ENCODE measurements at regions not wholly inside any gene's neighbourhood (a gene's known extent, or its start where the extent isn't known, plus 50 kb on each side); places are given as distances from the start of the nearest gene placed in this dataset.

GRCh38 chr10:59073456-59074053 is 102.9 kb upstream of the PHYHIPL start:
- Histone ChIP-seq H3K36me3 (replicated peaks in 1 of 2; ENCODE audit: control insufficient read depth in 2 of 2, insufficient read depth in 2 of 2, low read length in 2 of 2) (no peaks in the 10 kb centered on the region), H2BK5ac (ENCODE audit: low read length) (no peak overlapping the region)
- WGBS, 2 donors (ENCODE audit: extremely low coverage in 2 of 2, insufficient read length in 2 of 2, insufficient replicate concordance in 1 of 2), result no CpG with 5 or more reads among the region's 1 CpG

GRCh38 chr10:59075576-59075975 is 100.9 kb upstream of the PHYHIPL start:
- Histone ChIP-seq H2BK120ac (ENCODE audit: low read depth, low read length) (no peak overlapping the region), H3K4me3 (ENCODE audit: low read length in 2 of 2) (no peak overlapping the region), H2BK5ac (ENCODE audit: low read length) (no peak overlapping the region), H3K4me1 (ENCODE audit: control insufficient read depth in 2 of 2, insufficient read depth in 1 of 2, low read depth in 1 of 2, low read length in 2 of 2) (peaks cover 0 to 3% of the 10 kb centered on the region in 2 donors), H4K91ac (ENCODE audit: low read depth, low read length, poor library complexity) (no peak overlapping the region), H3K27ac (replicated peaks; ENCODE audit: low read length) (no peak overlapping the region), H4K8ac (ENCODE audit: low read depth, low read length) (no peak overlapping the region), H3K4me2 (ENCODE audit: insufficient read depth, low read length, poor library complexity, severe bottlenecking) (no peak overlapping the region), H3K18ac (ENCODE audit: low read length) (no peak overlapping the region), H3K36me3 (replicated peaks in 1 of 2; ENCODE audit: control insufficient read depth in 2 of 2, insufficient read depth in 2 of 2, low read length in 2 of 2) (no peaks in the 10 kb centered on the region), H3K79me1 (ENCODE audit: low read depth, low read length) (no peaks in the 10 kb centered on the region), H2BK12ac (ENCODE audit: low read length) (no peak overlapping the region), H3K9ac (ENCODE audit: low read depth, low read length, poor library complexity) (no peak overlapping the region), H3K23ac (ENCODE audit: low read depth, low read length, poor library complexity) (no peak overlapping the region), H2BK15ac (ENCODE audit: low read length) (no peak overlapping the region), H3K9me3 (replicated peaks in 1 of 2; ENCODE audit: control insufficient read depth in 2 of 2, insufficient read depth in 1 of 2, low read depth in 1 of 2, low read length in 2 of 2) (no peaks in the 10 kb centered on the region), H3K4ac (ENCODE audit: low read length) (no peak overlapping the region), H3K14ac (ENCODE audit: low read length) (no peak overlapping the region), H2AK5ac (ENCODE audit: low read depth, low read length) (no peak overlapping the region), H3K27me3 (ENCODE audit: control insufficient read depth in 3 of 3, insufficient read depth in 3 of 3, low read depth in 1 of 3, low read length in 3 of 3) (no peaks in the 10 kb centered on the region), H2AFZ (ENCODE audit: low read length) (no peak overlapping the region)
- DNase-seq (ENCODE audit: low spot score), result no peak
- no CpG with 5 or more reads among the region's 1 CpG for WGBS, 2 donors (ENCODE audit: extremely low coverage in 2 of 2, insufficient read length in 2 of 2, insufficient replicate concordance in 1 of 2)

More at GRCh38 chr10:59073456-59074053, 102.9 kb upstream of the PHYHIPL start:
- no peak overlapping the region for H2BK12ac ChIP-seq (ENCODE audit: low read length)
- H2BK15ac ChIP-seq (ENCODE audit: low read length), result no peak overlapping the region
- no peak overlapping the region for H3K23ac ChIP-seq (ENCODE audit: low read depth, low read length, poor library complexity)
- no peaks in the 10 kb centered on the region for H3K79me1 ChIP-seq (ENCODE audit: low read depth, low read length)
- H3K4me1 ChIP-seq (ENCODE audit: control insufficient read depth in 2 of 2, insufficient read depth in 1 of 2, low read depth in 1 of 2, low read length in 2 of 2), result peaks cover 0 to 3% of the 10 kb centered on the region in 2 donors
- no peak overlapping the region for H4K91ac ChIP-seq (ENCODE audit: low read depth, low read length, poor library complexity)
- no peaks in the 10 kb centered on the region for H3K9me3 ChIP-seq (replicated peaks in 1 of 2; ENCODE audit: control insufficient read depth in 2 of 2, insufficient read depth in 1 of 2, low read depth in 1 of 2, low read length in 2 of 2)
- no peak overlapping the region for H3K9ac ChIP-seq (ENCODE audit: low read depth, low read length, poor library complexity)
- no peak overlapping the region for H2AFZ ChIP-seq (ENCODE audit: low read length)
- no peaks in the 10 kb centered on the region for H3K27me3 ChIP-seq (ENCODE audit: control insufficient read depth in 3 of 3, insufficient read depth in 3 of 3, low read depth in 1 of 3, low read length in 3 of 3)
- no peak overlapping the region for H3K18ac ChIP-seq (ENCODE audit: low read length)
- no peak overlapping the region for H2AK5ac ChIP-seq (ENCODE audit: low read depth, low read length)
- H3K4me3 ChIP-seq (ENCODE audit: low read length in 2 of 2), result no peak overlapping the region
- no peak overlapping the region for H3K14ac ChIP-seq (ENCODE audit: low read length)
- no peak overlapping the region for H4K8ac ChIP-seq (ENCODE audit: low read depth, low read length)
- no peak overlapping the region for H3K27ac ChIP-seq (replicated peaks; ENCODE audit: low read length)
- H2BK120ac ChIP-seq (ENCODE audit: low read depth, low read length), result no peak overlapping the region
- H3K4me2 ChIP-seq (ENCODE audit: insufficient read depth, low read length, poor library complexity, severe bottlenecking), result no peak overlapping the region
- DNase-seq (ENCODE audit: low spot score), result no peak
- H3K4ac ChIP-seq (ENCODE audit: low read length), result no peak overlapping the region

- Histone ChIP-seq H2AFZ (ENCODE audit: low read length) (no peak overlapping the region), H3K18ac (ENCODE audit: low read length) (no peak overlapping the region), H3K27me3 (ENCODE audit: control insufficient read depth in 3 of 3, insufficient read depth in 3 of 3, low read depth in 1 of 3, low read length in 3 of 3) (no peaks in the 10 kb centered on the region), H4K91ac (ENCODE audit: low read depth, low read length, poor library complexity) (no peak overlapping the region), H3K4ac (ENCODE audit: low read length) (no peak overlapping the region), H2BK15ac (ENCODE audit: low read length) (no peak overlapping the region), H2BK120ac (ENCODE audit: low read depth, low read length) (no peak overlapping the region), H2AK5ac (ENCODE audit: low read depth, low read length) (no peak overlapping the region), H3K27ac (replicated peaks; ENCODE audit: low read length) (no peak overlapping the region), H3K36me3 (replicated peaks in 1 of 2; ENCODE audit: control insufficient read depth in 2 of 2, insufficient read depth in 2 of 2, low read length in 2 of 2) (no peaks in the 10 kb centered on the region), H3K4me3 (ENCODE audit: low read length in 2 of 2) (no peak overlapping the region), H3K4me1 (ENCODE audit: control insufficient read depth in 2 of 2, insufficient read depth in 1 of 2, low read depth in 1 of 2, low read length in 2 of 2) (peaks cover 0 to 3% of the 10 kb centered on the region in 2 donors), H3K9me3 (replicated peaks in 1 of 2; ENCODE audit: control insufficient read depth in 2 of 2, insufficient read depth in 1 of 2, low read depth in 1 of 2, low read length in 2 of 2) (no peaks in the 10 kb centered on the region), H4K8ac (ENCODE audit: low read depth, low read length) (no peak overlapping the region), H3K14ac (ENCODE audit: low read length) (no peak overlapping the region), H2BK12ac (ENCODE audit: low read length) (no peak overlapping the region), H3K23ac (ENCODE audit: low read depth, low read length, poor library complexity) (no peak overlapping the region), H3K9ac (ENCODE audit: low read depth, low read length, poor library complexity) (no peak overlapping the region), H2BK5ac (ENCODE audit: low read length) (no peak overlapping the region), H3K4me2 (ENCODE audit: insufficient read depth, low read length, poor library complexity, severe bottlenecking) (no peak overlapping the region), H3K79me1 (ENCODE audit: low read depth, low read length) (no peaks in the 10 kb centered on the region)
- DNase-seq (ENCODE audit: low spot score), result no peak
- WGBS, 2 donors (ENCODE audit: extremely low coverage in 2 of 2, insufficient read length in 2 of 2, insufficient replicate concordance in 1 of 2), result no CpG with 5 or more reads among the region's 2 CpGs
Observed at GRCh38 chr10:59077855-59078254, 98.6 kb upstream of the PHYHIPL start.

- Histone ChIP-seq H3K4ac (ENCODE audit: low read length) (no peak overlapping the region), H2BK5ac (ENCODE audit: low read length) (no peak overlapping the region), H2BK15ac (ENCODE audit: low read length) (no peak overlapping the region), H3K27ac (replicated peaks; ENCODE audit: low read length) (peak overlapping the region; percentile 46), H3K9ac (ENCODE audit: low read depth, low read length, poor library complexity) (no peak overlapping the region), H2BK120ac (ENCODE audit: low read depth, low read length) (no peak overlapping the region), H3K79me1 (ENCODE audit: low read depth, low read length) (no peaks in the 10 kb centered on the region), H3K23ac (ENCODE audit: low read depth, low read length, poor library complexity) (no peak overlapping the region), H2AFZ (ENCODE audit: low read length) (no peak overlapping the region), H4K8ac (ENCODE audit: low read depth, low read length) (no peak overlapping the region), H3K36me3 (replicated peaks in 1 of 2; ENCODE audit: control insufficient read depth in 2 of 2, insufficient read depth in 2 of 2, low read length in 2 of 2) (no peaks in the 10 kb centered on the region), H3K18ac (ENCODE audit: low read length) (no peak overlapping the region), H4K91ac (ENCODE audit: low read depth, low read length, poor library complexity) (no peak overlapping the region), H2BK12ac (ENCODE audit: low read length) (no peak overlapping the region), H3K4me1 (ENCODE audit: control insufficient read depth in 2 of 2, insufficient read depth in 1 of 2, low read depth in 1 of 2, low read length in 2 of 2) (no peaks in the 10 kb centered on the region), H3K4me3 (ENCODE audit: low read length in 2 of 2) (no peak overlapping the region), H3K14ac (ENCODE audit: low read length) (no peak overlapping the region), H2AK5ac (ENCODE audit: low read depth, low read length) (no peak overlapping the region), H3K4me2 (ENCODE audit: insufficient read depth, low read length, poor library complexity, severe bottlenecking) (no peak overlapping the region), H3K9me3 (replicated peaks in 1 of 2; ENCODE audit: control insufficient read depth in 2 of 2, insufficient read depth in 1 of 2, low read depth in 1 of 2, low read length in 2 of 2) (no peaks in the 10 kb centered on the region), H3K27me3 (ENCODE audit: control insufficient read depth in 3 of 3, insufficient read depth in 3 of 3, low read depth in 1 of 3, low read length in 3 of 3) (no peaks in the 10 kb centered on the region)
- DNase-seq (ENCODE audit: low spot score), result no peak
- no CpG with 5 or more reads among the region's 1 CpG for WGBS, 2 donors (ENCODE audit: extremely low coverage in 2 of 2, insufficient read length in 2 of 2, insufficient replicate concordance in 1 of 2)
Observed at GRCh38 chr10:59078978-59079377, 97.5 kb upstream of the PHYHIPL start.
